Right lobe of liver (tissue), 6 donors: ENCODE measurements at regions not wholly inside any gene's neighbourhood (a gene's known extent, or its start where the extent isn't known, plus 50 kb on each side); places are given as distances from the start of the nearest gene placed in this dataset.

Experiments
- ATAC-seq, 4 donors: fragments of 200-7000 bp; cut with Tn5 transposase; one replicate each; pipeline ENCODE4 v1.9.1; 2020; ENCODE audit warnings: mild to moderate bottlenecking in 4 of 4, moderate library complexity in 4 of 4
- DNase-seq, 3 donors: peaks; one replicate each; pipeline ENCODE4 v3.0.0-alpha.2; 2020
- H3K27ac ChIP-seq, 3 donors: fragments of 200-600 bp; one replicate each; pipeline ENCODE4 v1.8.0; 2022
- H3K27me3 ChIP-seq, 2 donors: fragments of 200-600 bp; one replicate each; pipeline ENCODE4 v1.8.0; 2022
- H3K36me3 ChIP-seq, 4 donors: fragments of 200-600 bp; sonication (generic) in 1 of 4; one replicate each; pipeline versions ENCODE4 v1.5.1 to v1.8.0; 2017 to 2022; ENCODE audit warnings: control low read depth in 1 of 4
- H3K4me1 ChIP-seq, 4 donors: fragments of 200-600 bp; sonication (generic) in 1 of 4; one replicate each; pipeline versions ENCODE4 v1.5.1 to v1.8.0; 2017 to 2022; ENCODE audit warnings: control low read depth in 1 of 4
- H3K4me3 ChIP-seq, 3 donors: fragments of 200-600 bp; one replicate each; pipeline ENCODE4 v1.8.0; 2022
- H3K9me3 ChIP-seq, 4 donors: fragments of 200-600 bp; sonication (generic) in 1 of 4; one replicate each; pipeline versions ENCODE4 v1.5.1 to v1.8.0; 2017 to 2022; ENCODE audit warnings: control low read depth in 1 of 4
- POLR2A ChIP-seq: fragments of 450-650 bp; IDR thresholded peaks from one replicate; pipeline ENCODE4 v1.6.1; 2017; ENCODE audit warnings: antibody characterized with exemption, mild to moderate bottlenecking
- WGBS: methylation state at CpG from one replicate; pipeline ENCODE4 v1.1.6; 2018; ENCODE audit warnings: low coverage, low lambda C conversion rate; ENCODE audit not compliant: insufficient coverage; ENCODE audit errors: missing lambda C conversion rate; 5-methylcytosine and 5-hydroxymethylcytosine counted together
- intact Hi-C, 2 donors: fragments of 100-400 bp; cut with DNase I; formaldehyde crosslinking; loops; one replicate each; pipeline versions ENCODE4 v1.11.2 to v1.14.1; 2022
- TF ChIP-seq, protein P1 (sequence below), 4 donors: fragments of 200-600 bp in 3 of 4; fragments of 450-650 bp in 1 of 4; IDR thresholded peaks; one replicate each; pipeline versions ENCODE4 v1.5.1 to v1.8.0; 2016 to 2022; ENCODE audit warnings: antibody characterized with exemption in 4 of 4, mild to moderate bottlenecking in 2 of 4
- donor health status: DM: no; HTN: yes; CAD: no.
- donor health status: DM: no; HTN: no; CAD: no.
- donor health status: DM: no; HTN: no; CAD: no.
- donor health status: DM: no; HTN: yes; CAD: no.
- donor health status: DM: no; HTN: yes; CAD: no.

- ATAC-seq (no peak), DNase-seq (no peak)
- H3K36me3 ChIP-seq: no peaks in the 10 kb centered on the region
- WGBS: 100% methylated on average over 1 of the region's 1 CpG
- no peak overlapping the region for H3K27ac ChIP-seq
- no peak overlapping the region for H3K4me3 ChIP-seq
- intact Hi-C loops: no loop called here
- TF ChIP-seq, protein P1, sequence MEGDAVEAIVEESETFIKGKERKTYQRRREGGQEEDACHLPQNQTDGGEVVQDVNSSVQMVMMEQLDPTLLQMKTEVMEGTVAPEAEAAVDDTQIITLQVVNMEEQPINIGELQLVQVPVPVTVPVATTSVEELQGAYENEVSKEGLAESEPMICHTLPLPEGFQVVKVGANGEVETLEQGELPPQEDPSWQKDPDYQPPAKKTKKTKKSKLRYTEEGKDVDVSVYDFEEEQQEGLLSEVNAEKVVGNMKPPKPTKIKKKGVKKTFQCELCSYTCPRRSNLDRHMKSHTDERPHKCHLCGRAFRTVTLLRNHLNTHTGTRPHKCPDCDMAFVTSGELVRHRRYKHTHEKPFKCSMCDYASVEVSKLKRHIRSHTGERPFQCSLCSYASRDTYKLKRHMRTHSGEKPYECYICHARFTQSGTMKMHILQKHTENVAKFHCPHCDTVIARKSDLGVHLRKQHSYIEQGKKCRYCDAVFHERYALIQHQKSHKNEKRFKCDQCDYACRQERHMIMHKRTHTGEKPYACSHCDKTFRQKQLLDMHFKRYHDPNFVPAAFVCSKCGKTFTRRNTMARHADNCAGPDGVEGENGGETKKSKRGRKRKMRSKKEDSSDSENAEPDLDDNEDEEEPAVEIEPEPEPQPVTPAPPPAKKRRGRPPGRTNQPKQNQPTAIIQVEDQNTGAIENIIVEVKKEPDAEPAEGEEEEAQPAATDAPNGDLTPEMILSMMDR (IDR thresholded peaks at IDR 0.05): no peak
- TF ChIP-seq POLR2A: no peak
- no peaks in the 10 kb centered on the region for H3K9me3 ChIP-seq
- H3K4me1 ChIP-seq: no peaks in the 10 kb centered on the region
- H3K27me3 ChIP-seq: no peaks in the 10 kb centered on the region
Measured at GRCh38 chrX:7242613-7243012, 94.7 kb upstream of the PUDP start.

DNA sequence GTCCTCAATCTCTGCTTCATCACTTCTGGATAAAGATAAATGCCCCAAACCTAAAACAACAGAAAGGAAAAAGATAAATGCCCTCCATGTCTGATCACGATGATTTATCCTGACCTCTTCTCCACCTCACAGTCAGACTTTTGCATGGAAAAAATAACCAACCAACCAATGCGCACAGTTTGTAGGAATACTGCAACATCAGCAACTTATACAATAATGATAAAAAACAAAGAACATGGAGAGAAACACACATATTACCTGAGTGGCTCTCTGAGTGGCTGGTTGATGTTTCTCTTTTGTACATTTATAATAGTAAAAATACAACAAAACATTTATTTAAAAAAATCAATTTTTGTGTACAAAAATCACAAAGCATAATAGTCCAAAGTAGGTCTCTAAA is 93.0 kb upstream of the PUDP start:
- DNase-seq (no peak), ATAC-seq (no peak)
- Histone ChIP-seq H3K36me3 (no peaks in the 10 kb centered on the region), H3K4me3 (no peak overlapping the region), H3K9me3 (no peaks in the 10 kb centered on the region), H3K27me3 (no peaks in the 10 kb centered on the region), H3K27ac (no peak overlapping the region), H3K4me1 (no peaks in the 10 kb centered on the region)
- no peak for TF ChIP-seq POLR2A
- TF ChIP-seq, protein P1 (IDR thresholded peaks at IDR 0.05): no peak
- intact Hi-C loops: no loop called here
- 86% methylated on average over 2 of the region's 2 CpGs for WGBS

- H3K9me3 ChIP-seq: no peaks in the 10 kb centered on the region
- H3K27me3 ChIP-seq: no peaks in the 10 kb centered on the region
- no peak for DNase-seq
- H3K27ac ChIP-seq: no peak overlapping the region
- no peaks in the 10 kb centered on the region for H3K36me3 ChIP-seq
- no peak overlapping the region for H3K4me3 ChIP-seq
- TF ChIP-seq, protein P1 (IDR thresholded peaks at IDR 0.05): no peak
- no peak for TF ChIP-seq POLR2A
- intact Hi-C loops: no loop called here
- no peak for ATAC-seq
- H3K4me1 ChIP-seq: no peaks in the 10 kb centered on the region
Measured at GRCh38 chrX:7235071-7235470, 87.1 kb upstream of the PUDP start.

- TF ChIP-seq POLR2A: no peak
- TF ChIP-seq, protein P1 (IDR thresholded peaks at IDR 0.05): no peak
- Histone ChIP-seq H3K4me3 (no peak overlapping the region), H3K27ac (no peak overlapping the region), H3K9me3 (no peaks in the 10 kb centered on the region), H3K36me3 (no peaks in the 10 kb centered on the region), H3K4me1 (no peaks in the 10 kb centered on the region), H3K27me3 (no peaks in the 10 kb centered on the region)
- intact Hi-C loops: no loop called here
- no peak for DNase-seq
- WGBS: 69% methylated on average over 4 of the region's 4 CpGs
- ATAC-seq: no peak
Measured at GRCh38 chrX:7233580-7234406, 85.8 kb upstream of the PUDP start.
